ENCODE measurements at regions not wholly inside any gene's neighbourhood (a gene's known extent, or its start where the extent isn't known, plus 50 kb on each side); places are given as distances from the start of the nearest gene placed in this dataset.

DNA sequence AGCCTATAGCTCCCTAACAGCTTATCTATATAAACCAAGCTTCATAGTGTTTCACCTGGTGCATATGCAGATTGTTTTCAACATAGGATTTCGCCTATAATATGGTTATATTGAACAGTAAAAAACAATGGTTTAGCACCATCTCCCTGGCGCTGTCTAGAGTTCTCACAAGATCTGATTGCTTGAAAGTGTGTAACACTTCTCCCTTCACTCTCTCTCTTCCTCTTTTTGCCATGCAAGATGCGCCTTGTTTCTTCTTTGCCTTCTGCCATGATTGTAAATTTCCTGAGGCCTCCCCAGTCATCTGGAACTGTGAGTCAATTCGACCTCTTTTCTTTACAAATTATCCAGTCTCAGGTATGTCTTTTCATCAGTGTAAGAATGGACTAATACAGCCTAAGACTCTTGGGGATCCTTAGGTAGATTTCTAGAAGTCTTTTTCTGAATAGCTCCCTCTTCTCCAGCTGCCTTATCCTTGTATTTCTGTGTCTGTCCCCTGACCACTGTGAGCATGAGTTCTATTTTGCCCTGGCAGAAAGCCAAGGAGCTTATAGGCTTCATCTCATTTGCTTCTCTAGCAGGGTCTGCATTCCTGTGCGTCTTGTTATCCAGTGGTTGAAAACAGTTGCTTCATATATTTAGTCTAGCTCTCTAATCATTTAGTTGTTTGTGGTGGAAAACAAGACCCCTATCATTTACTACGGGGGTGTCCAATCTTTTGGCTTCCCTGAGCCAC lies 401.6 kb downstream of the GPD2 start:
- no peak overlapping the region for H2AK5ac ChIP-seq (ENCODE audit: low read depth, low read length)
- no peak overlapping the region for H2BK5ac ChIP-seq (ENCODE audit: low read depth, low read length, poor library complexity, severe bottlenecking)
- no peaks in the 10 kb centered on the region for H3K79me1 ChIP-seq (ENCODE audit: low read depth in 1 of 2, low read length in 2 of 2)
- no peak for DNase-seq
- H4K5ac ChIP-seq (ENCODE audit: low read depth, low read length): no peak overlapping the region
- no peak overlapping the region for H3K23ac ChIP-seq (ENCODE audit: low read depth, low read length)
- no peaks in the 10 kb centered on the region for H4K20me1 ChIP-seq (ENCODE audit: insufficient read depth, low read length)
- H2BK20ac ChIP-seq (ENCODE audit: low read depth, low read length): no peak overlapping the region
- H3K9me3 ChIP-seq (ENCODE audit: control insufficient read depth, insufficient read depth, low read length): no peaks in the 10 kb centered on the region
- H2AK9ac ChIP-seq (replicated peaks; ENCODE audit: low read depth, low read length, poor library complexity): no peak overlapping the region
- CTCF ChIA-PET: no interaction called here
- H3K9ac ChIP-seq (ENCODE audit: low read depth, low read length): no peak overlapping the region
- intact Hi-C loops (cut with micrococcal nuclease): no loop called here
- dilution Hi-C loops (cut with HindIII; ENCODE audit: low sequenced_read_pairs, unreplicated experiment): no loop called here
- H2AFZ ChIP-seq (replicated peaks; ENCODE audit: low read length, poor library complexity): no peak overlapping the region
- no peaks in the 10 kb centered on the region for H3K4me1 ChIP-seq (ENCODE audit: control insufficient read depth, insufficient read depth, low read length)
- no peak overlapping the region for H3K4me2 ChIP-seq (ENCODE audit: low read depth, low read length)
- no peak overlapping the region for H2BK15ac ChIP-seq (ENCODE audit: low read depth, low read length)
- no peak overlapping the region for H3K14ac ChIP-seq (replicated peaks; ENCODE audit: low read depth, low read length)
- H3K4me3 ChIP-seq (ENCODE audit: insufficient read depth, low read depth, low read length): no peak overlapping the region
- no peak overlapping the region for H3K56ac ChIP-seq (ENCODE audit: extremely low read depth, insufficient read depth, low read length)
- H3K4ac ChIP-seq (ENCODE audit: low read depth, low read length): no peak overlapping the region
- POLR2A ChIA-PET (ENCODE audit: unreplicated experiment): no interaction called here
- BruUV-seq (replicated peaks): no TSS peak
- ATAC-seq (ENCODE audit: low read depth): no peak
- no peak overlapping the region for H3K18ac ChIP-seq (ENCODE audit: low read depth, low read length)
- no peaks in the 10 kb centered on the region for H3K36me3 ChIP-seq (ENCODE audit: control insufficient read depth, insufficient read depth, low read length)
- H3K9me1 ChIP-seq (ENCODE audit: insufficient read depth, low read length): no peaks in the 10 kb centered on the region
- TF ChIP-seq SMC3 (IDR thresholded peaks at IDR 0.05; ENCODE audit: low read depth, low read length) (no peak), RFX5 (IDR thresholded peaks at IDR 0.05; ENCODE audit: low read depth, low read length) (no peak), MXI1 (IDR thresholded peaks at IDR 0.05; ENCODE audit: borderline replicate concordance, low read depth, low read length) (no peak)
- in situ Hi-C loops (cut with MboI; ENCODE audit: low sequenced_read_pairs): no loop called here
- no peaks in the 10 kb centered on the region for H3K27me3 ChIP-seq (ENCODE audit: control insufficient read depth, insufficient read depth, low read length)
- no peak overlapping the region for H3K27ac ChIP-seq (ENCODE audit: insufficient read depth, low read length)
- H4K8ac ChIP-seq (ENCODE audit: low read depth in 2 of 2, low read length in 2 of 2): no peak overlapping the region
- no CpG with 5 or more reads among the region's 6 CpGs for WGBS, 2 experiments (ENCODE audit: extremely low coverage in 2 of 2, insufficient read length in 1 of 2)
- H4K91ac ChIP-seq (ENCODE audit: insufficient read depth, low read depth, low read length): no peak overlapping the region
- no peak overlapping the region for H2BK120ac ChIP-seq (ENCODE audit: low read depth, low read length)

Data from IMR-90 (cell line).